OCI-LY3 (cell line): ENCODE measurements at regions not wholly inside any gene's neighbourhood (a gene's known extent, or its start where the extent isn't known, plus 50 kb on each side); places are given as distances from the start of the nearest gene placed in this dataset.
"Not testable (repeated sequence)": the region's sequence is repeated elsewhere in the genome, so short reads cannot be mapped to it uniquely, and the experiment has no call there.

ENCODE experiments used
- H2AFZ ChIP-seq: fragments of 200-600, 300-600 bp; shearing (Covaris generic); 2 replicates; pipeline ENCODE4 v1.6.0; 2014; ENCODE audit warnings: antibody characterized with exemption, low read depth, low read length
- H3K27ac ChIP-seq: fragments of 200-600, 300-600 bp; sonication (generic); 2 replicates; pipeline ENCODE4 v1.5.1; 2014; ENCODE audit warnings: mild to moderate bottlenecking, low read length, moderate library complexity, mixed read lengths
- H3K27me3 ChIP-seq: fragments of 200-600, 300-600 bp; sonication (generic); 2 replicates; pipeline ENCODE4 v1.6.1; 2014; ENCODE audit warnings: low read depth, low read length, mixed read lengths
- H3K36me3 ChIP-seq: fragments of 200-600, 300-600 bp; sonication (generic); replicated peaks from 2 replicates; pipeline ENCODE3; 2014; ENCODE audit warnings: low read depth, low read length, mixed read lengths
- H3K4me1 ChIP-seq: fragments of 300-600, 200-600 bp; sonication (generic); 2 replicates; pipeline ENCODE4 v1.6.1; 2014; ENCODE audit warnings: low read length, mixed read lengths
- H3K4me2 ChIP-seq: fragments of 200-600, 300-600 bp; sonication (generic); 2 replicates; pipeline ENCODE4 v1.6.1; 2014; ENCODE audit warnings: low read length, mixed read lengths
- H3K4me3 ChIP-seq: fragments of 300-600, 200-600 bp; sonication (generic); 2 replicates; pipeline ENCODE4 v1.5.1; 2014; ENCODE audit warnings: antibody characterized with exemption, mild to moderate bottlenecking, low read length, moderate library complexity
- H3K79me2 ChIP-seq: fragments of 300-600, 200-600 bp; shearing (Covaris generic); 2 replicates; pipeline ENCODE4 v1.6.1; 2014; ENCODE audit warnings: mild to moderate bottlenecking, low read length, mixed read lengths
- H3K9ac ChIP-seq: fragments of 300-600, 200-600 bp; shearing (Covaris generic); 2 replicates; pipeline ENCODE4 v1.6.0; 2014; ENCODE audit warnings: mild to moderate bottlenecking, low read length, moderate library complexity
- H3K9me3 ChIP-seq: fragments of 200-600, 300-600 bp; shearing (Covaris generic); 2 replicates; pipeline ENCODE4 v1.6.1; 2014; ENCODE audit warnings: low read length, mixed read lengths; ENCODE audit not compliant: insufficient read depth
- H4K20me1 ChIP-seq: fragments of 200-600, 300-600 bp; sonication (generic); 2 replicates; pipeline ENCODE4 v1.6.1; 2016; ENCODE audit warnings: low read length, mixed read lengths; ENCODE audit not compliant: insufficient read depth
- EZH2phosphoT487 ChIP-seq: fragments of 200-600 bp; shearing (Covaris generic); IDR thresholded peaks from 2 replicates; pipeline ENCODE4 v1.6.1; 2018; ENCODE audit warnings: antibody characterized with exemption, mixed run types, low read depth
- TF ChIP-seq, protein P1 (sequence below): fragments of 200-600, 300-600 bp; sonication (generic); IDR thresholded peaks from 2 replicates; pipeline ENCODE4 v1.5.1; 2014; ENCODE audit warnings: antibody characterized with exemption, low read length, low read depth

GRCh38 chr11:13149991-13150390 is 127.6 kb upstream of the BMAL1 start:
- Histone ChIP-seq H4K20me1 (no peaks in the 10 kb centered on the region), H3K4me1 (no peaks in the 10 kb centered on the region), H3K36me3 (no peaks in the 10 kb centered on the region), H3K4me2 (no peak overlapping the region), H3K9me3 (no peaks in the 10 kb centered on the region), H3K9ac (no peak overlapping the region), H3K4me3 (no peak overlapping the region), H3K79me2 (no peaks in the 10 kb centered on the region), H3K27me3 (no peaks in the 10 kb centered on the region), H2AFZ (no peak overlapping the region), H3K27ac (no peak overlapping the region)
- no peak for TF ChIP-seq EZH2phosphoT487
- TF ChIP-seq, protein P1, sequence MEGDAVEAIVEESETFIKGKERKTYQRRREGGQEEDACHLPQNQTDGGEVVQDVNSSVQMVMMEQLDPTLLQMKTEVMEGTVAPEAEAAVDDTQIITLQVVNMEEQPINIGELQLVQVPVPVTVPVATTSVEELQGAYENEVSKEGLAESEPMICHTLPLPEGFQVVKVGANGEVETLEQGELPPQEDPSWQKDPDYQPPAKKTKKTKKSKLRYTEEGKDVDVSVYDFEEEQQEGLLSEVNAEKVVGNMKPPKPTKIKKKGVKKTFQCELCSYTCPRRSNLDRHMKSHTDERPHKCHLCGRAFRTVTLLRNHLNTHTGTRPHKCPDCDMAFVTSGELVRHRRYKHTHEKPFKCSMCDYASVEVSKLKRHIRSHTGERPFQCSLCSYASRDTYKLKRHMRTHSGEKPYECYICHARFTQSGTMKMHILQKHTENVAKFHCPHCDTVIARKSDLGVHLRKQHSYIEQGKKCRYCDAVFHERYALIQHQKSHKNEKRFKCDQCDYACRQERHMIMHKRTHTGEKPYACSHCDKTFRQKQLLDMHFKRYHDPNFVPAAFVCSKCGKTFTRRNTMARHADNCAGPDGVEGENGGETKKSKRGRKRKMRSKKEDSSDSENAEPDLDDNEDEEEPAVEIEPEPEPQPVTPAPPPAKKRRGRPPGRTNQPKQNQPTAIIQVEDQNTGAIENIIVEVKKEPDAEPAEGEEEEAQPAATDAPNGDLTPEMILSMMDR: no peak

- Histone ChIP-seq H3K27me3 (no peaks in the 10 kb centered on the region), H3K4me1 (no peaks in the 10 kb centered on the region), H2AFZ (no peak overlapping the region), H3K36me3 (no peaks in the 10 kb centered on the region), H3K9ac (no peak overlapping the region), H3K4me2 (no peak overlapping the region), H3K79me2 (no peaks in the 10 kb centered on the region), H3K4me3 (no peak overlapping the region), H4K20me1 (no peaks in the 10 kb centered on the region), H3K9me3 (no peaks in the 10 kb centered on the region), H3K27ac (no peak overlapping the region)
- TF ChIP-seq, protein P1: no peak
- TF ChIP-seq EZH2phosphoT487: no peak
Observed at GRCh38 chr11:13150487-13150886, 127.1 kb upstream of the BMAL1 start.

DNA sequence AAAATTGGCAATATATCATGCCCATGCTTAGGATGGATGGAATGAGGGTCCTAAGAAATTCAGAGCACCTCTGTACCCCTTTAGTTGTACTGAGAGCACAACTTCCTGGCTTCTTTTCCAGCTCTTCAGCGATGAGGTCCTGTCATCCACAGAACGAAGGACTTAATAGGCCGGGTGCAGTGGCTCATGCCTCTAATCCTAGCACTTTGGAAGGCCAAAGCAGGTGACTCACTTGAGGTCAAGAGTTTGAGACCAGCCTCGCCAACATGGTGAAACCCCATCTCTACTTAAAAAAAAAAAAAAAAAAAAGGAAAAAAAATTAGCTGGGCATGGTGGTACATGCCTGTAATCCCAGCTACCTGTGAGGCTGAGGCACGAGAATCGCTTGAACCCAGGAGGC is 125.3 kb upstream of the BMAL1 start:
- Histone ChIP-seq H3K4me2 (no peak overlapping the region), H4K20me1 (no peaks in the 10 kb centered on the region), H3K9ac (no peak overlapping the region), H3K79me2 (no peaks in the 10 kb centered on the region), H3K9me3 (peaks cover 9% of the 10 kb centered on the region), H3K27me3 (no peaks in the 10 kb centered on the region), H3K27ac (no peak overlapping the region), H2AFZ (no peak overlapping the region), H3K36me3 (no peaks in the 10 kb centered on the region), H3K4me3 (no peak overlapping the region), H3K4me1 (peaks cover 12% of the 10 kb centered on the region)
- TF ChIP-seq, protein P1: no peak
- no peak for TF ChIP-seq EZH2phosphoT487

DNA sequence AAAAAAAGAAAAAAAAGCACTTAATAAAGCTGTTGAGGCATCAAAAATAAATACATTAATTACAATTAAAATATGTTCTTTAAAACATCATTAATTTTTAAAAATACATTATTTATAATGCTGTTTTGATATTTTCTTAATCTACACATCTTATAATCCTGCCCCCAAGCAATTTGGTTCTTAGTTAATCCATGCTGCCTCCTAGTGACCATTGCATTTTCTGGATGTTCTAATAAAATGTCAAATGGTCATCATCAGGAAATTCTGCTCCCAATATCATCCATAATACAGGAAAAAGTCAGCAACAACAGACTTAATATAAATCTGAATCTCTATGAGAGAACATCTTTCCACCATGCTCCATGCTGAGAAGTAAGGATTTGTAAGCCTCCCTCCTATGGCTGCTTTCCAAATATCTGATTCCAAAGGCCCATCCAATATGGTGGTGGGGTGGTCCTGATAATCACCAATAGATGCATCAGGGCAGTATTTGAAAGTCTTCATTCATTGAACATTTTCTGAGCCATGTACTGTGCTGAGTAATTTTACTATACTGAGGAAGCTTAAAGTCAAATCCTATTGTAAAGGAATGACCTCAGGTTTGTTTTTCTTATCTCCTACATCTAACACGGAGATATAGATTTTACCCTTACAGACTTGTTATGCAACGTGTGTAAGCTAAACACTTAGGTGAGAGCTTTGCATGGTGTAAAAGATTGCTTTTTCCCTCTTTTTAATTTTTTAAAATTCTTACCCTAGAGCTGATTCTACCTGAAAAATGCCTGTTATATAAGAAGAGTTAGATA is 124.7 kb upstream of the BMAL1 start:
- TF ChIP-seq EZH2phosphoT487: no peak
- TF ChIP-seq, protein P1: peak; percentile 44
- H3K4me2 ChIP-seq: no peak overlapping the region
- H3K4me1 ChIP-seq: peaks cover 12% of the 10 kb centered on the region
- no peaks in the 10 kb centered on the region for H3K27me3 ChIP-seq
- no peak overlapping the region for H3K9ac ChIP-seq
- H3K36me3 ChIP-seq: no peaks in the 10 kb centered on the region
- H2AFZ ChIP-seq: no peak overlapping the region
- no peak overlapping the region for H3K4me3 ChIP-seq
- H3K79me2 ChIP-seq: no peaks in the 10 kb centered on the region
- peaks cover 9% of the 10 kb centered on the region for H3K9me3 ChIP-seq
- H4K20me1 ChIP-seq: no peaks in the 10 kb centered on the region
- H3K27ac ChIP-seq: no peak overlapping the region

- not testable (repeated sequence) for H3K79me2 ChIP-seq, H4K20me1 ChIP-seq, H3K4me3 ChIP-seq, H3K27ac ChIP-seq, H3K4me2 ChIP-seq, H2AFZ ChIP-seq, H3K27me3 ChIP-seq, H3K9ac ChIP-seq, H3K36me3 ChIP-seq, H3K9me3 ChIP-seq
- peaks cover 12% of the 10 kb centered on the region for H3K4me1 ChIP-seq
Observed at GRCh38 chr11:13154374-13154773, 123.2 kb upstream of the BMAL1 start.
